Panc1 (cell line): ENCODE measurements at regions not wholly inside any gene's neighbourhood (a gene's known extent, or its start where the extent isn't known, plus 50 kb on each side); places are given as distances from the start of the nearest gene placed in this dataset.

ENCODE experiments used
- ATAC-seq: fragments of 200-7000 bp; cut with Tn5 transposase; 2 replicates; pipeline ENCODE4 v1.9.1; 2020; ENCODE audit warnings: mild to moderate bottlenecking, moderate library complexity
- BruUV-seq: library from RNA; stranded (reverse); fragments of 400-500 nt; replicated peaks from 2 replicates; lab custom pipeline; 2021; lab: Mats Ljungman, UMichigan
- CTCF ChIA-PET: fragments of 300-600 bp; sonication (Branson Sonifier 250); formaldehyde crosslinking; loops from one replicate; lab custom pipeline; 2022; ENCODE audit warnings: antibody characterized with exemption; lab: Charles Lee
- POLR2A ChIA-PET: fragments of 300-600 bp; sonication (Branson Sonifier 250); formaldehyde crosslinking; loops from one replicate; lab custom pipeline; 2022; ENCODE audit warnings: antibody characterized with exemption; lab: Charles Lee
- DNase-seq: peaks from one replicate; pipeline ENCODE4 v3.0.0-alpha.2; 2010; ENCODE audit warnings: low read depth, low spot score
- H3K27ac ChIP-seq: 2 replicates; pipeline ENCODE4 v1.5.1; 2011; ENCODE audit warnings: mild to moderate bottlenecking, low read length, inconsistent platforms
- H3K27me3 ChIP-seq: fragments of 200-500 bp; sonication (Bioruptor generic); 2 replicates; pipeline ENCODE4 v1.6.0; 2014; ENCODE audit warnings: low read length, inconsistent platforms; ENCODE audit not compliant: control insufficient read depth, insufficient read depth
- H3K36me3 ChIP-seq: fragments of 200-500 bp; sonication (Bioruptor generic); 2 replicates; pipeline ENCODE4 v1.5.1; 2014; ENCODE audit warnings: inconsistent platforms, mild to moderate bottlenecking, low read length, moderate library complexity; ENCODE audit not compliant: control insufficient read depth, insufficient read depth
- H3K4me1 ChIP-seq: 2 replicates; pipeline ENCODE4 v1.5.1; 2011; ENCODE audit warnings: inconsistent platforms, mild to moderate bottlenecking, low read length, moderate library complexity; ENCODE audit not compliant: control insufficient read depth, insufficient read depth
- H3K4me3 ChIP-seq, 2 experiments: 2 replicates each; pipeline ENCODE4 v1.5.1; 2011 to 2012; ENCODE audit warnings: low read depth in 2 of 2, low read length in 2 of 2, mild to moderate bottlenecking in 2 of 2, inconsistent platforms in 1 of 2, moderate library complexity in 1 of 2
- H3K9me3 ChIP-seq: fragments of 200-500 bp; sonication (Bioruptor generic); 2 replicates; pipeline ENCODE4 v1.5.1; 2014; ENCODE audit warnings: low read depth, mild to moderate bottlenecking, inconsistent platforms, low read length, moderate library complexity; ENCODE audit not compliant: control insufficient read depth, insufficient read depth
- POLR2AphosphoS5 ChIP-seq: IDR thresholded peaks from 2 replicates; pipeline ENCODE4 v1.6.1; 2012; ENCODE audit warnings: mild to moderate bottlenecking, low read depth, low read length, moderate library complexity
- SIN3A ChIP-seq: IDR thresholded peaks from 2 replicates; pipeline ENCODE4 v1.6.1; 2012; ENCODE audit warnings: low read depth, mild to moderate bottlenecking, low read length, moderate library complexity, borderline replicate concordance; ENCODE audit not compliant: insufficient read depth
- TCF7L2 ChIP-seq: IDR thresholded peaks from 2 replicates; pipeline ENCODE4 v1.6.1; 2011; ENCODE audit warnings: mild to moderate bottlenecking, low read depth, low read length, inconsistent platforms
- in situ Hi-C: cut with HindIII; loops from 2 replicates; pipeline ENCODE4 v1.10.0; 2016; ENCODE audit warnings: low sequenced_read_pairs, low pct_unique_long_range_greater_than_20kb
- intact Hi-C: fragments of 100-400 bp; cut with micrococcal nuclease; formaldehyde crosslinking; loops from one replicate; pipeline ENCODE4 v1.10.0; 2022; ENCODE audit not compliant: unreplicated experiment
- TF ChIP-seq, protein P1 (sequence below), 2 experiments: IDR thresholded peaks; 2 replicates each; pipeline ENCODE4 v1.6.1; 2011 to 2012; ENCODE audit warnings: low read depth in 2 of 2, control low read depth in 1 of 2, low read length in 1 of 2, mild to moderate bottlenecking in 1 of 2, moderate library complexity in 1 of 2; ENCODE audit not compliant: insufficient read depth in 1 of 2
- TF ChIP-seq, protein P2 (sequence below): fragments of 450-650 bp; IDR thresholded peaks from 2 replicates; pipeline ENCODE4 v1.5.1; 2017; ENCODE audit warnings: mild to moderate bottlenecking

DNA sequence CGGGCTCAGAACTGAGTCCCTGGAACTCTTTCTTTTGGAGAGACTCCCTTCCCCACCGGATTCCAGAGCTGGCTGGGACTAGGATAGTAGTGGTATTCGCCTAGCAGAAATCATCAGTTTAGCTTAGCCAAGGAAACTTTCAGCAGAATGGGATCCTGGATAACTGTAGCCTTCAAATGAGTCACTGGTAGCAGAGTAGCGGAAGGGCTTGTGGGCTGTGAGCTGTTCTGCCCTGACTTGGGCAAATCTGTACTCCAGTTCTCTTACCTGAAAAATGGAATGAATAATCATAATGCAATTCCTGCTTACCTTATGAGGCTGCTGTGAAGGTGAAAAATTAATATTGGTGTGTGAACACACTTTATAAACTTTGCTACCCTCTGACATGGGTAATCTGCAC lies 244.3 kb upstream of the CHD6 start:
- TF ChIP-seq TCF7L2: no peak
- TF ChIP-seq, protein P1, sequence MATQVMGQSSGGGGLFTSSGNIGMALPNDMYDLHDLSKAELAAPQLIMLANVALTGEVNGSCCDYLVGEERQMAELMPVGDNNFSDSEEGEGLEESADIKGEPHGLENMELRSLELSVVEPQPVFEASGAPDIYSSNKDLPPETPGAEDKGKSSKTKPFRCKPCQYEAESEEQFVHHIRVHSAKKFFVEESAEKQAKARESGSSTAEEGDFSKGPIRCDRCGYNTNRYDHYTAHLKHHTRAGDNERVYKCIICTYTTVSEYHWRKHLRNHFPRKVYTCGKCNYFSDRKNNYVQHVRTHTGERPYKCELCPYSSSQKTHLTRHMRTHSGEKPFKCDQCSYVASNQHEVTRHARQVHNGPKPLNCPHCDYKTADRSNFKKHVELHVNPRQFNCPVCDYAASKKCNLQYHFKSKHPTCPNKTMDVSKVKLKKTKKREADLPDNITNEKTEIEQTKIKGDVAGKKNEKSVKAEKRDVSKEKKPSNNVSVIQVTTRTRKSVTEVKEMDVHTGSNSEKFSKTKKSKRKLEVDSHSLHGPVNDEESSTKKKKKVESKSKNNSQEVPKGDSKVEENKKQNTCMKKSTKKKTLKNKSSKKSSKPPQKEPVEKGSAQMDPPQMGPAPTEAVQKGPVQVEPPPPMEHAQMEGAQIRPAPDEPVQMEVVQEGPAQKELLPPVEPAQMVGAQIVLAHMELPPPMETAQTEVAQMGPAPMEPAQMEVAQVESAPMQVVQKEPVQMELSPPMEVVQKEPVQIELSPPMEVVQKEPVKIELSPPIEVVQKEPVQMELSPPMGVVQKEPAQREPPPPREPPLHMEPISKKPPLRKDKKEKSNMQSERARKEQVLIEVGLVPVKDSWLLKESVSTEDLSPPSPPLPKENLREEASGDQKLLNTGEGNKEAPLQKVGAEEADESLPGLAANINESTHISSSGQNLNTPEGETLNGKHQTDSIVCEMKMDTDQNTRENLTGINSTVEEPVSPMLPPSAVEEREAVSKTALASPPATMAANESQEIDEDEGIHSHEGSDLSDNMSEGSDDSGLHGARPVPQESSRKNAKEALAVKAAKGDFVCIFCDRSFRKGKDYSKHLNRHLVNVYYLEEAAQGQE (IDR thresholded peaks at IDR 0.05; ENCODE audit: insufficient read depth in 1 of 2, low read depth in 2 of 2, low read length in 1 of 2): no peak
- TF ChIP-seq POLR2AphosphoS5: no peak
- TF ChIP-seq, protein P2, sequence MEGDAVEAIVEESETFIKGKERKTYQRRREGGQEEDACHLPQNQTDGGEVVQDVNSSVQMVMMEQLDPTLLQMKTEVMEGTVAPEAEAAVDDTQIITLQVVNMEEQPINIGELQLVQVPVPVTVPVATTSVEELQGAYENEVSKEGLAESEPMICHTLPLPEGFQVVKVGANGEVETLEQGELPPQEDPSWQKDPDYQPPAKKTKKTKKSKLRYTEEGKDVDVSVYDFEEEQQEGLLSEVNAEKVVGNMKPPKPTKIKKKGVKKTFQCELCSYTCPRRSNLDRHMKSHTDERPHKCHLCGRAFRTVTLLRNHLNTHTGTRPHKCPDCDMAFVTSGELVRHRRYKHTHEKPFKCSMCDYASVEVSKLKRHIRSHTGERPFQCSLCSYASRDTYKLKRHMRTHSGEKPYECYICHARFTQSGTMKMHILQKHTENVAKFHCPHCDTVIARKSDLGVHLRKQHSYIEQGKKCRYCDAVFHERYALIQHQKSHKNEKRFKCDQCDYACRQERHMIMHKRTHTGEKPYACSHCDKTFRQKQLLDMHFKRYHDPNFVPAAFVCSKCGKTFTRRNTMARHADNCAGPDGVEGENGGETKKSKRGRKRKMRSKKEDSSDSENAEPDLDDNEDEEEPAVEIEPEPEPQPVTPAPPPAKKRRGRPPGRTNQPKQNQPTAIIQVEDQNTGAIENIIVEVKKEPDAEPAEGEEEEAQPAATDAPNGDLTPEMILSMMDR: no peak
- no peak for TF ChIP-seq SIN3A
- POLR2A ChIA-PET: no interaction called here
- Histone ChIP-seq H3K4me1 (no peaks in the 10 kb centered on the region), H3K27me3 (no peaks in the 10 kb centered on the region; the same call in 1 of the 2 replicates), H3K27ac (no peak overlapping the region), H3K36me3 (no peaks in the 10 kb centered on the region), H3K9me3 (no peaks in the 10 kb centered on the region), H3K4me3 (no peak overlapping the region)
- no TSS peak for BruUV-seq
- ATAC-seq: no peak
- intact Hi-C loops: no loop called here
- in situ Hi-C loops: no loop called here
- CTCF ChIA-PET: no interaction called here
- no peak for DNase-seq

DNA sequence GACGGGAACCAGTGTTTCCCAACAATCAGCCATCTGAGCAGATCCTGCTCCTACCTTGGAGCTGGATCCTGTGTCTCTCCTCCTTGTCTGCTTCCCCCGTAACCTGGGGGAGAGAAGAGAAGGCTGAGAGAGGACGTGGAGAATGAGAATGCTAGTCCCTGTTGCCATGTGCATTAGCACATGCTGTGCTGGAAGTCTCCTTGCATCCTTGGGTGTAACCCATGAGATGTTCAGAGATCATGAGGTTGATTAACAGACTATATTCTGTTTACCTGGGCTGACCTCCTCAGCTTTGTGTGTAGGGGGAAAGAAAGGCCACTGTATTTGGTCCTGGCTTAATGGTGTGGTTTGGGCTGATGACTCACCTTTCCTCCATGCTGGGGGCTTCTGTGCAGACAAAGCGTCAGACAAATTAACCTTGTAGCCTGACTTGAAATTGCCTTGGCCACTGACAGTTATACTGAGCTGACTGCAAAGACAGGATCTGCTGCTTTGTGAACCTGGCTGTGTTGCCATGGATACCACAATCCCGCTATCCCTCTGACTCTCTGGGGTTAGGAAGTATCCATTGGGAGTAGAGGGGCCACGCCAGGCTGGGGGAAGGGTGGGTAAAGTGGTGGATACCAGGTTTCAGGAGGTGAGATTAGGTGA lies 243.7 kb upstream of the CHD6 start:
- CTCF ChIA-PET: no interaction called here
- TF ChIP-seq, protein P1 (IDR thresholded peaks at IDR 0.05; ENCODE audit: insufficient read depth in 1 of 2, low read depth in 2 of 2, low read length in 1 of 2): no peak
- TF ChIP-seq TCF7L2 (no peak), POLR2AphosphoS5 (no peak)
- TF ChIP-seq, protein P2: no peak
- BruUV-seq: no TSS peak

More for the DNA sequence above, 243.7 kb upstream of the CHD6 start:
- in situ Hi-C loops: no loop called here
- intact Hi-C loops: no loop called here
- ATAC-seq: no peak
- H3K4me1 ChIP-seq: no peaks in the 10 kb centered on the region
- no peaks in the 10 kb centered on the region for H3K9me3 ChIP-seq
- no peak overlapping the region for H3K27ac ChIP-seq
- no peak for DNase-seq
- H3K4me3 ChIP-seq: no peak overlapping the region
- POLR2A ChIA-PET: no interaction called here
- no peaks in the 10 kb centered on the region for H3K36me3 ChIP-seq
- no peaks in the 10 kb centered on the region; the same call in 1 of the 2 replicates for H3K27me3 ChIP-seq
